ENCODE measurements at regions not wholly inside any gene's neighbourhood (a gene's known extent, or its start where the extent isn't known, plus 50 kb on each side); places are given as distances from the start of the nearest gene placed in this dataset.

DNA sequence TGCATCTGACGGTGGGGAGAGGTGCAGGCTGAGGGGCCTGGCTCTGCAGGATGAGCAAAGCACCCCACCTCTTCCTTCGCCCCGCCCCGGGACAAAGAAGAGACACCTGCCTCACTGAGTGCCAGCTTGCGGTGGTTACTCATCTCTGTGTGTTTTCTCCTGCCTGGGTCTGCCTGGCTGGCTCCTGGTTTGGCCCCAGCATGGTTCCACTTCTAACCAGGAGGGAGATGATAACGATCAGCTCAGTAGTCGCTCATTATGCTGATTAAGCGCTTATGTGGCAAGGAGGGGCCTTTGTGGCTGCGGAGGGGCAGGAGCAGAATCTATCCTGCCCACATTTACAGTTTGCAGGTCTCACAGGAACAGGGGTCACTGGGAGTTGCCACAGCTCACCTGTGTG lies 68.7 kb upstream of the EDAR start:
- TF ChIP-seq, protein P1, sequence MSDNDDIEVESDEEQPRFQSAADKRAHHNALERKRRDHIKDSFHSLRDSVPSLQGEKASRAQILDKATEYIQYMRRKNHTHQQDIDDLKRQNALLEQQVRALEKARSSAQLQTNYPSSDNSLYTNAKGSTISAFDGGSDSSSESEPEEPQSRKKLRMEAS (IDR thresholded peaks at IDR 0.05; ENCODE audit: low read depth, low read length), result no peak
- DNase-seq (ENCODE audit: low read depth), result peak; percentile 25
- no peak overlapping the region for H3K4me3 ChIP-seq (ENCODE audit: low read depth, low read length)

GRCh38 chr2:109055435-109055834 lies 66.4 kb upstream of the EDAR start:
- TF ChIP-seq, protein P1 (IDR thresholded peaks at IDR 0.05; ENCODE audit: low read depth, low read length), result no peak
- TF ChIP-seq POLR2A (IDR thresholded peaks at IDR 0.05; ENCODE audit: extremely low read depth, insufficient read length) (no peak), MYC (IDR thresholded peaks at IDR 0.05; ENCODE audit: low read depth, low read length) (no peak)
- TF ChIP-seq, protein P2, sequence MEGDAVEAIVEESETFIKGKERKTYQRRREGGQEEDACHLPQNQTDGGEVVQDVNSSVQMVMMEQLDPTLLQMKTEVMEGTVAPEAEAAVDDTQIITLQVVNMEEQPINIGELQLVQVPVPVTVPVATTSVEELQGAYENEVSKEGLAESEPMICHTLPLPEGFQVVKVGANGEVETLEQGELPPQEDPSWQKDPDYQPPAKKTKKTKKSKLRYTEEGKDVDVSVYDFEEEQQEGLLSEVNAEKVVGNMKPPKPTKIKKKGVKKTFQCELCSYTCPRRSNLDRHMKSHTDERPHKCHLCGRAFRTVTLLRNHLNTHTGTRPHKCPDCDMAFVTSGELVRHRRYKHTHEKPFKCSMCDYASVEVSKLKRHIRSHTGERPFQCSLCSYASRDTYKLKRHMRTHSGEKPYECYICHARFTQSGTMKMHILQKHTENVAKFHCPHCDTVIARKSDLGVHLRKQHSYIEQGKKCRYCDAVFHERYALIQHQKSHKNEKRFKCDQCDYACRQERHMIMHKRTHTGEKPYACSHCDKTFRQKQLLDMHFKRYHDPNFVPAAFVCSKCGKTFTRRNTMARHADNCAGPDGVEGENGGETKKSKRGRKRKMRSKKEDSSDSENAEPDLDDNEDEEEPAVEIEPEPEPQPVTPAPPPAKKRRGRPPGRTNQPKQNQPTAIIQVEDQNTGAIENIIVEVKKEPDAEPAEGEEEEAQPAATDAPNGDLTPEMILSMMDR (IDR thresholded peaks at IDR 0.05; ENCODE audit: low read depth, low read length), result no peak
- no peak for DNase-seq (ENCODE audit: low read depth)
- no peak overlapping the region for H3K4me3 ChIP-seq (ENCODE audit: low read depth, low read length)

- TF ChIP-seq, protein P2 (IDR thresholded peaks at IDR 0.05; ENCODE audit: low read depth, low read length), result no peak
- TF ChIP-seq MYC (IDR thresholded peaks at IDR 0.05; ENCODE audit: low read depth, low read length), result no peak
- TF ChIP-seq POLR2A (IDR thresholded peaks at IDR 0.05; ENCODE audit: extremely low read depth, insufficient read length), result no peak
- TF ChIP-seq, protein P1 (IDR thresholded peaks at IDR 0.05; ENCODE audit: low read depth, low read length), result no peak
- DNase-seq (ENCODE audit: low read depth), result no peak
- H3K4me3 ChIP-seq (ENCODE audit: low read depth, low read length), result no peak overlapping the region
These were observed 65.8 kb upstream of the EDAR start for GRCh38 chr2:109054865-109055264.

- no peak for DNase-seq (ENCODE audit: low read depth)
- no peak overlapping the region for H3K4me3 ChIP-seq (ENCODE audit: low read depth, low read length)
- TF ChIP-seq POLR2A (IDR thresholded peaks at IDR 0.05; ENCODE audit: extremely low read depth, insufficient read length) (no peak), MYC (IDR thresholded peaks at IDR 0.05; ENCODE audit: low read depth, low read length) (no peak)
- TF ChIP-seq, protein P1 (IDR thresholded peaks at IDR 0.05; ENCODE audit: low read depth, low read length), result no peak
- TF ChIP-seq, protein P2 (IDR thresholded peaks at IDR 0.05; ENCODE audit: low read depth, low read length), result no peak
These were observed 64.7 kb upstream of the EDAR start for GRCh38 chr2:109053716-109054115.

DNA sequence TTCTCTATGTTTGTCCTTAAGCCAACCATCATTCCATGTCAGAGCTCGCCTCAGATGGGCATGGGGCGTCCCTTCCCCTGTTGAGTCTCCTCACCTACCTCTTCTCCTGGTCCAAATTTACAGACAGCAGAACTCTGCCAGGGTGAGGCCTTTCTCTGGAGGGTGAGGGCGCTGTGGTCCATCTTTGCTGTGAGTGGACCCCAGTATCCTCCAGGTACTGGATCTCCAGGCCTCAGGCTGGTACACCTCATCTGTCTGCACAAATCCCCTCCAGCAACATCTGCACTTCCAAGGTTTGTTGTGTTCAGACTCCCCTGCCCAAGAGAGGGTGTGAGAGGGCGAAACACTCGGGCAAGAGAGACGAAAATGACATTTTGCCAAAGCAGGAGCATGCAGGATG lies 63.9 kb upstream of the EDAR start:
- DNase-seq (ENCODE audit: low read depth), result no peak
- H3K4me3 ChIP-seq (ENCODE audit: low read depth, low read length), result no peak overlapping the region
- TF ChIP-seq MYC (IDR thresholded peaks at IDR 0.05; ENCODE audit: low read depth, low read length), result no peak
- no peak for TF ChIP-seq POLR2A (IDR thresholded peaks at IDR 0.05; ENCODE audit: extremely low read depth, insufficient read length)
- TF ChIP-seq, protein P2 (IDR thresholded peaks at IDR 0.05; ENCODE audit: low read depth, low read length), result no peak
- TF ChIP-seq, protein P1 (IDR thresholded peaks at IDR 0.05; ENCODE audit: low read depth, low read length), result no peak

GRCh38 chr2:109049022-109049421 lies 60.0 kb upstream of the EDAR start:
- TF ChIP-seq, protein P2 (IDR thresholded peaks at IDR 0.05; ENCODE audit: low read depth, low read length), result no peak
- DNase-seq (ENCODE audit: low read depth), result no peak
- no peak overlapping the region for H3K4me3 ChIP-seq (ENCODE audit: low read depth, low read length)
